ENCODE measurements at regions not wholly inside any gene's neighbourhood (a gene's known extent, or its start where the extent isn't known, plus 50 kb on each side); places are given as distances from the start of the nearest gene placed in this dataset.

DNA sequence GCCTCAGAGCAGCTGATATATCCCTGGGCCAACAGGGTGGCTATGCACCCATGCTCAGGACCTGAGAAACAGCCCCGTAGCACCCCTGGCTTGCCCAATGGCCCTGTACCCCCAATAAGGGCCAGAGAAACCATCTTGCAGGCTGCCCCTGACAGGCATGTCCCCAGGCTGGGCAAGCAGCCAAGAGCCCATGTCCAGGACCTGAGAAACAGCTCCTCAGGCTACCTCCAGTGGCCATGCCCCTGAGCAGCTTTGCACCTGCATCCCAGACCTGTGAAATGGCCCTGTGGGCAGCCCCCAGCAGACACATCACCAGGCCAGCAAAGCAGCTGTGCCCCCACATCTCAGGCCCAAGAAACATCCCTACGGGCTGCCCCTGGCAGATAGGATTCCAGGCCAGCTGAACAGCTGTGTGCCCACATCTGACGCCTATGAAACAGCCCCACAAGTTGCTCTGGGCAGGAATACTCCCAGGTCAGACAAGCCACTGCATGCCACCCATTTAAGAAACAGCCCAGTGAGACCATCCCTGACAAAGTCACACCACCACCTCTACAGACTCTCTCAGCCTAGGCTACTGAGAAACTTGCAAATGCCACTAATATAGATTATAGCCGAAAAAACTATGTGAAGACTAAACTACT lies 84.1 kb downstream of the TMEM237 start:
- TF ChIP-seq, protein P1, sequence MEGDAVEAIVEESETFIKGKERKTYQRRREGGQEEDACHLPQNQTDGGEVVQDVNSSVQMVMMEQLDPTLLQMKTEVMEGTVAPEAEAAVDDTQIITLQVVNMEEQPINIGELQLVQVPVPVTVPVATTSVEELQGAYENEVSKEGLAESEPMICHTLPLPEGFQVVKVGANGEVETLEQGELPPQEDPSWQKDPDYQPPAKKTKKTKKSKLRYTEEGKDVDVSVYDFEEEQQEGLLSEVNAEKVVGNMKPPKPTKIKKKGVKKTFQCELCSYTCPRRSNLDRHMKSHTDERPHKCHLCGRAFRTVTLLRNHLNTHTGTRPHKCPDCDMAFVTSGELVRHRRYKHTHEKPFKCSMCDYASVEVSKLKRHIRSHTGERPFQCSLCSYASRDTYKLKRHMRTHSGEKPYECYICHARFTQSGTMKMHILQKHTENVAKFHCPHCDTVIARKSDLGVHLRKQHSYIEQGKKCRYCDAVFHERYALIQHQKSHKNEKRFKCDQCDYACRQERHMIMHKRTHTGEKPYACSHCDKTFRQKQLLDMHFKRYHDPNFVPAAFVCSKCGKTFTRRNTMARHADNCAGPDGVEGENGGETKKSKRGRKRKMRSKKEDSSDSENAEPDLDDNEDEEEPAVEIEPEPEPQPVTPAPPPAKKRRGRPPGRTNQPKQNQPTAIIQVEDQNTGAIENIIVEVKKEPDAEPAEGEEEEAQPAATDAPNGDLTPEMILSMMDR (IDR thresholded peaks at IDR 0.05), result no peak
- TF ChIP-seq POLR2A (IDR thresholded peaks at IDR 0.05) (no peak), POLR2AphosphoS5 (IDR thresholded peaks at IDR 0.05) (no peak)
